ENCODE measurements at regions not wholly inside any gene's neighbourhood (a gene's known extent, or its start where the extent isn't known, plus 50 kb on each side); places are given as distances from the start of the nearest gene placed in this dataset.

DNA sequence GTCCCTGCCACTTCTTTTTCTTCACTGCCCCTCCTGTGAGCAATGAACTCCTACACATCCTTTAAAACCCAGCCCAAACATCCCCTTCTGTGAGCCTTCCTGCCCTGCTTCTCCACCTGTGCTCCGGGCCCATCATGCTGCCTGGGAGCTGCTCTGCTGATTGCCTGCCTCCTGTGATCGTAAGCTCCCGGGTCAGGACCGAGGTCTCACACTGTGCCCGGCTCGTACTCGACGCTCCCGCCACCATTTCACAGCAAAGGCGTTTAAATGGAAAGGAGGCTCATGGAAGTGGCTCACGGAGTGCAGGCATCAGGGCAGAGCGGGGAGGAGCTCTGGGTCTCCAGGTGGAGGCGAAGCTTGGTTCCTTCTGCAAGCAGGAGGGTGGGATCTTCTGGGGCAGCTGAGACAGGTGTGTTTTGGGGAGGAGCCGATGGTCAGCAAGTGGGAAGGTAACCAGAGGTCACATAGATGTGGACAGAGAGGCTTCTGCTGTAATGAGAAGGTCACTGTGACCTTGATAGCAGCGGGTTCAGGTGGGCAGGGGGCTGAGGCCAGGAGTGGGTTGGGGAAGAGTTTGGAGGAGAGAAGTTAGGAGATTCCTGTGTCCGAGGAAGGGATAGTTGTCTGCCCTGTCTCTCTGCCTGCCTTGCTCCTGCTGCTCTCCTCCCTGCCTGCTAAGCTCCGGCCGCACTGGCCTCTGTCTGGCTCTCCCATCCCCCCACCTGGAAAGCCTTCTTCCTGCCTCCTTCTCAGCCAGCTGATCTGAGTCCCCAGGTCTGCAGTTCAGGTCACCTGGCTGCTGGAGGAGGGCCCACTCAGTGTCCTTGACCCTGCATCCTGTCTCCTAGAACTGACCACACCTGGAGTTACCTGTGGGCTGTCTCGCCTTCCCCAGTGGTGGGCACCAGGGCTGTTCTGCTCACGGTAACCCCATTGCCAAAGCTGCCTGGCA, 52.7 kb upstream of the FRMD1 start:
- no peak for DNase-seq

- no peak for DNase-seq
Observed at GRCh38 chr6:168130697-168131371, 51.8 kb upstream of the FRMD1 start.

- no peak for DNase-seq
Observed at GRCh38 chr6:168130168-168130696, 51.2 kb upstream of the FRMD1 start.

GRCh38 chr6:168129292-168130167, 50.5 kb upstream of the FRMD1 start:
- DNase-seq, result no peak

DNA sequence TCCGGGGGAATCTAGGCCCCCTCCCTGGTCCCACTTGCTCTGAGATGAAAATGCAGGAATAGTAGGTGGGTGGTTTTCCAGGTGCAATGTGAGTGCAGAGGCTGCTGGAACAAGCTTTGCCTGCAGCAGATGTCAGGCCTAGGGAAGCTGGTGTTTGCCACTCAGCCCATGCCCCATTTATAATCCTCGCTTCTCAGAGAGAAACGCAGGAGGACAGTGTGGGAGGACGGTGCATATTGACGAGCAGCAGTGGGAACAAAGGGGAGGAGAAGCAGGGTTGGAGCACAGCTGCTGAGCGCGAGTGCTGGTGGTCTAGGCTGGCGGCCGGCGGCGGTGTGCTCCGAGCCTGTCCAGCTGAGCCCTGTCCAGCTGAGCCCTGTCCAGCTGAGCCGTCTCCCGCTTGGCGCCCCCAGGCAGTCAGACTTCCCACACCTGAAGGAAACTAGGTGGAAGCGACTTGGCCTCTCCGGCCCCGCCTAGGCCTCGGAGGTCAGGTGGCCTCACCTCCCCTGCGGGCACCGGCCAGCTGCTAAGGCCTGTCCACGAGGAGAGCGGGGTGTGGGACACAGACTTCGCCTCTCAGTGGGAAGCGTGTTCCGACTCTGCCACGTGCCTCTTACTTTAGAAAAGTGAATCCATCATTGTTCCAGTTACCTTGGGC, 49.7 kb upstream of the FRMD1 start:
- DNase-seq, result no peak
